Eye (tissue), 1 donor: ENCODE measurements at regions not wholly inside any gene's neighbourhood (a gene's known extent, or its start where the extent isn't known, plus 50 kb on each side); places are given as distances from the start of the nearest gene placed in this dataset.
"Not testable (repeated sequence)": the region's sequence is repeated elsewhere in the genome, so short reads cannot be mapped to it uniquely, and the experiment has no call there.

Experiments used
- DNase-seq: peaks from one replicate; pipeline ENCODE4 v3.0.0-alpha.2; 2015

DNA sequence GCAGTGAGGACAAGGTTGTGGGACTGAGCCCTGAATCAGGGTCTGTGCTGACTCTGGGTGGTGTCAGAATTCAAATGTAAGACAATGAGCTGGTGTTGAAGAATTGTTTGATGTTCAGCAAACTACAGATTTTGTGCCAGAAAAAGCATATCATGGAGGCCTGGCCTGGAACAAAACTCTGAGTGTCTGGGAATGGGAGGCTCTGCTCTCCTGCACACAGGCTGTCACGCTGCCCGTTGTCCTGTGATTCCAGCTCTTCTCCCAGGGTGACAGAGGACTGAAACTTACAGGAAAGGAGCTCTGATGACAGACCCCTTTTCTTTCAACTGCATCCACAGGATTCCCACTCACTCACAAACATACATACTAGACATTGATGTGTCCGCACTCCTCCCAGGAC, 120.1 kb downstream of the ZNF486 start:
- DNase-seq: no peak

DNA sequence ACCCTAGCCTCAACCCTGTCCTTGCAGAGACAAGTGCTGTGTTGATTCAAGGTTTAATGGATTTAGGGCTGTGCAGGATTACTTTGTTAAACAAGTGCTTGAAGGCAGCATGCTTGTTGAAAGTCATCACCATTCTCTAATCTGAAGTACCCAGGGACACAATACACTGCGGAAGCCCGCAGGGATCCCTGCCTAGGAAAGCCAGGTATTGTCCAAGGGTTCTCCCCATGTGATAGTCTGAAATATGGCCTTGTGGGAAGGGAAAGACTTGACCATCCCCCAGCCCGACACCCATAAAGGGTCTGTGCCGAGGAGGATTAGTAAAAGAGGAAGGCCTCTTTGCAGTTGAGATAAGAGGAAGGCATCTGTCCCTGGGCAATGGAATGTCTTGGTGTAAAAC, 118.9 kb downstream of the ZNF486 start:
- DNase-seq: not testable (repeated sequence)

DNA sequence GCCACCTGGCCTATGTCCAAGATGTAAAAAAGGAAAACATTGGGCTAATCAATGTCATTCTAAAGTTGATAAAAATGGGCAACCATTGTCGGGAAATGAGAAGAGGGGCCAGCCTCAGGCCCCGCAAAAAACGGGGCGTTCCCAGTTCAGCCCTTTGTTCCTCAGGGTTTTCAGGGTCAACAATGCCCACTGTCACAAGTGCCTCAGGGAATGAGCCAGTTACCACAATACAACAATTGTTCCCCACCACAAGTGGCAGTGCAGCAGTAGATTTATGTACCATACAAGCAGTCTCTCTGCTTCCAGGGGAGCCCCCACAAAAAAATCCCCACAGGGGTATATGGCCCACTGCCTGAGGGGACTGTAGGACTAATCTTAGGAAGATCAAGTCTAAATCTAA, 112.5 kb downstream of the ZNF486 start:
- no peak for DNase-seq

DNA sequence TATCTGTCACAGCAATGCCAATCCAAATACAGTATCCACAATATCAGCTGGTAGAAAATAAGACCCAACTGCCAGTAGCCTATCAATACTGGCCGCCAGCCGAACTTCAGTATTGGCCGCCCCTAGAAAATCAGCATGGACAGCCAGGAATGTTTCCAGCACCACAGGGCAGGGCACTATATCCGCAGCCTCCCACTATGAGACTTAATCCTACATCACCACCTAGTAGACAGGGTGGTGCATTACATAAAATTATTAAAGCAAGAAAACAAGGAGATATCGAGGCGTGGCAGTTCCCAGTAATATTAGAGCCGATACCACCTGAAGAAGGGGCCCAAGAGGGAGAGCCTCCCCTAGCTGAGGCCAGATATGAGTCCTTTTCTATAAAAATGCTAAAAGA, 111.3 kb downstream of the ZNF486 start:
- peak; percentile 74 for DNase-seq

DNA sequence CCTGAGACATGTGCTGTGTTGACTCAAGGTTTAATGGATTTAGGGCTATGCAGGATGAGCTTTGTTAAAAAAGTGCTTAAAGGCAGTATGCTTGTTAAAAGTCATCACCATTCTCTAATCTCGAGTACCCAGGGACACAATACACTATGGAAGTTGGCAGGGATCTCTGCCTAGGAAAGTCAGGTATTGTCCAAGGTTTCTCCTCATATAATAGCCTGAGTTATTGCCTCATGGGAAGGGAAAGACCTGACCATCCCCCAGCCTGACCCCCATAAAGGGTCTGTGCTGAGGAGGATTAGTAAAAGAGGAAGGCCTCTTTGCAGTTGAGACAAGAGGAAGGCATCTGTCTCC, 109.7 kb downstream of the ZNF486 start:
- not testable (repeated sequence) for DNase-seq

DNA sequence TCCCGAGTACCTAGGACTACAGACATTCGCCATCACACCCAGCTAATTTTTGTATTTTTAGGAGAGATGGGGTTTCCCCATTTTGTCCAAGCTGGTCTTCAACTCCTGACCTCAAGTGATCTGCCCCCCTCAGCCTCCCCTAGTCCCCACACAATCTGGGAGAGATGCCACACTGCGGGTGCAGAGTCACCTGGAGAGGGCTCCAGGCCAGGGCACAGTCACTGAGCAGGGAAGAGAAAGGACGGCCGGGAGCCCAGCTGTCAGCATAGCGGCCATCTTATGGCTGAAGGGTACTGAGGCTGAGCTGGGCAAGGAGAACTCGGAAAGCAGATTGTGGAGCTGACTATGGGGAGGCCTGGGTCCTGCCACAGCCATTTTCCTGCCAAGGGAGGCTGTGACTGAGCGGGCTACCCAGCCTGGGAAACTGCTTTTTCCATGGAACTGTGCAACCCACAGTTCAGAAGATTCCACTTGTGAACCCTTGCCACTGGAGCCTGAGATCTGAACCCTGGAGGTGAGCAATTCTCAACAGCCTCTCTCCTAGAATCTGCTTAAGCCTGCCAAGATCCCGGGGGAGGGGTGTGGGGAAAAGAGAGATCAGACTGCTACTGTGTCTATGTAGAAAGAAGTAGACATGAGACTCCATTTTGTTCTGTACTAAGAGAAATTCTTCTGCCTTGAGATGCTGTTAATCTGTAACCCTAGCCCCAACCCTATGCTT, 109.2 kb downstream of the ZNF486 start:
- DNase-seq: no peak

DNA sequence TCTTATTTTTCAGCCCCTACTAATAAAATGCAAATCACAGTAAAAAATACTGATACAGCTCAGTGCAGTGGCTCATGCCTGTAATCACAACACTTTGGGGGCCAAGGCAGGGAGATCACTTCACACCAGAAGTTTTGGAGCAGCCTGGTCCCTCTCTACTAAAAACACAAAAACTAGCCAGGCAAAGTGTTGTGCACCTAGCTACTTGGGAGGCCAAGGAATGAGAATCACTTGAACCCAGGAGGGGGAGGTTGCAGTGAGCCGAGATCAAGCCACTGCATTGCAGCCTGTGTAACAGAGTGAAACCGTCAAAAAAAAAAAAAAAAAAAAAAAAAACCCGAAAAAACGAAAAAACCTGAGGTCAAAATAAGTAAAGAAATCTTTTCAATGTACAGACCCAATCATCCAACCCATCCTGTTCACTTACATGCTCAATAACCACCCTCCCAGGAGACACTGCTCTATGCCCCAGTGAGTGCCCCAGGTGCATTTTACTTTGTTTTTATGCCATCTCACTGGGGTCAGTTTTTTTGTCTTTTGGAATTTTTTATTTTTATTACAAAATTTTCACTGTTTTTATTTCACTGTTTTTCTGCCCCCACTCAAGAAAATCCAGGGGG, 107.0 kb downstream of the ZNF486 start:
- no peak for DNase-seq

DNA sequence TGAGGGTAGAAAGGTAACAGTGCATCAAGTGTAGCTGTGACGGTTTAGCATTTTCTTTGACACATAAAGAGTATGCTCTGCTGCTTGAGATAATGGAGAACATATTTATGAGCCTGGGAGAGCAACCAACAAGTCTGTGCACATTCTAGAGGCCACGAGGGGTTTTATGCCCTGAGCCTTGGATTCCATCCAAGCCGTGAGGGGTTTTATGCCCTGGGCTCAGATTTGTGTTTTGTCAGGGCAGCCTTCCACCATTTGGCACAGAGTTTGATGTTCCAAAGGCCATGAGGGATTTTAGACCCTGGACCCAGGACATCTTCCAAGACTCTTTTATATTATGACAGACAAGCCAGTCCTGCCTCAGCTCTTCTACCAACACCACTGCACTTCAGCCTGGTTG, 106.4 kb downstream of the ZNF486 start:
- peak; percentile 4 for DNase-seq

DNA sequence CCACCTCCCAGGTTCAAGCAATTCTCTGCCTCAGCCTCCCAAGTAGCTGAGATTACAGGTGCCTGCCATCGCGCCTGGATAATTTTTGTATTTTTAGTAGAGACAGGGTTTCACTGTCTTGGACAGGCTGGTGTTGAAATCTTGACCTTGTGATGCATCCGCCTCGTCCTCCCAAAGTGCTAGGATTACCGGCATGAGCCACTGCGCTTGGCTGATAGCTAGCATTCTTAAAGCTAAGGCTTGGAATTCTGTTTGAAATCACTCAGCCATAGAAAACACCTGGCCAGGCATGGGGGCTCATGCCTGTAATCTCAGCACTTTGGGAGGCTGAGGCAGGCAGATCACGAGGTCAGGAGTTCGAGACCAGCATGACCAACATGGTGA, 105.6 kb downstream of the ZNF486 start:
- DNase-seq: not testable (repeated sequence)

DNA sequence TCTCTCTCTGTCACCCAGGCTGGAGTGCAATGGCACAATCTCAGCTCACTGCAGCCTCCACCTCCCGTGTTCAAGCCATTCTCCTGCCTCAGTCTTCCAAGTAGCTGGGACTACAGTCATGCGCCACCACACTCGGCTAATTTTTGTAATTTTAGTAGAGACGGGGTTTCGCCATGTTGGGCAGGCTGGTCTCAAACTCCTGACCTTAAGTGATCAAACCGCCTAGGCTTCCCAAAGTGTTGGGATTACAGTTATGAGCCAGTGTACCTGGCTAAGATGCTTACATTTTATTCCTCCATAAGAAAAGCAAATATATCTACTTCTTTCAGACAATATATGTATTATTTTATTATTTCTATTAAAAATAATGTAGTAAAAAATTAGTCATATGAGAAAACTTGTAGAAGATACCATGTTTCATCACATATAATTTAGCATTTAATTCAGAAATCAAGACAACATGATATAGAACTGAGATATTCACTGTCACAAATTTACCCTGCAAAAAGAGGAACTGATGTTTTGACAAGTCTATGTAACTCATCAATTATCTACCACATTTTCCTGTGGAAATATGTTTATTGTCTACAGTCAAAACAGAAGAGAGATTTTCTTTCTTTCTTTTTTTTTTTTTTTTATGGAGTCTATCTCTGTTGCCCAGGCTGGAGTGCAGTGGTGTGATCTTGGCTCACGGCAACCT, 105.1 kb downstream of the ZNF486 start:
- DNase-seq: not testable (repeated sequence)

DNA sequence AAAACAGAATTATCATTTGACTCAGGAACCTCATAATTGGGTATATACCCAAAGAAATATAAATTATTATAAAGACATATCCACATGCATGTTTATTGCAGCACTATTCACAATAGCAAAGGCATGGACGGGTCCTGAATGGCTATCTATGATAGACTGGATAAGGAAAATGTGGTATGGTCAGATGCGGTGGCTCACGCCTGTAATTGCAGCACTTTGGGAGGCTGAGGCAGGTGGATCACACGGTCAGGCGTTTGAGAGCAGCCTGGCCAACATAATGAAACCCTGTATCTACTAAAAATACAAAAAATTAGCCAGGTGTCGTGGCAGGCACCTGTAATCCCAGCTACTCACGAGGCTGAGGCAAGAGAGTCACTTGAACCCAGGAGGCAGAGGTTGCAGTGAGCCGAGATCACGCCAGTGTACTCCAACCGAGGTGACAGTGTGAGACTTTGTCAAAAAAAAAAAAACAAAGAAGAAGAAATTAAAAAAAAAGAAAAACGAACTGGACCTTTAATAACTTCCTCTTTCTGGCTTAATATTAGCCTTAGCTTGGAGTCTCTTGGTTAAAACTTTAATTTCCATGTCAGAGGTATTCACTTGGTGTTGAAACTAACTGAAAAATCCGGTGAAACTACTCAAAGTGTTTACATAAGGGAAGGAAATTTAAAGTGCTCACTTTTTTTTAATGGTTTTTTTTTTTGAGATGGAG, 104.4 kb downstream of the ZNF486 start:
- no peak for DNase-seq

DNA sequence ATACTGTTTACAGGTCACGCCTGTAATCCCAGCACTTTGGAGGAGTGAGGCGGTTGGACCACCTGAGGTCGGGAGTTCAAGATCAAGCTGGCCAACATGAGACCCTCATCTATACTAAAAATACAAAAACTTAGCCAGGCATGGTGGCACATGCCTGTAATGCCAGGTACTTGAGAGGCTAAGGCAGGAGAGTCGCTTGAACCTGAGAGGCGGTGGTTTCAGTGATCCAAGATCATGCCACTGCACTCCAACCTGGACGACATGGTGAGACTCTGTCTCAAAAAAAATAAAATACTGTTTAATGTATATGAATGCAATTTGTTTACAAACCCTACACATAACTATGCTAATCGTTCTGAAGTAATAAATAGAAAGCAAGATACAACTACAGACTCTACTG, 102.4 kb downstream of the ZNF486 start:
- no peak for DNase-seq

DNA sequence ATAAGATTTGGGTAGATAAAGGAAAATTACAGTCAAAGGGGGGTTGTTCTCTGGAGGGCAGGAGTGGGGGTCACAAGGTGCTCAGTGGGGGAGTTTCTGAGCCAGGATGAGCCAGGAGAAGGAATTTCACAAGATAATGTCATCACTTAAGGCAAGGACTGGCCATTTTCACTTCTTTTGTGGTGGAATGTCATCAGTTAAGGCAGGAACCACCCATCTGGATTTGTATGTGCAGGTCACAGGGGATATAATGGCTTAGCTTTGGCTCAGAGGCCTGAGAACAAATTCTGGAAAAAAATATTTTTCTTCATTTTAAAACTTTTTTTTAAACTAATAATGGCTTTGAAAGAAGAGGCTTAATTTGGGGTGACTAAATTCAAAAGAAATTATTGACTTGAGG, 94.5 kb downstream of the ZNF486 start:
- DNase-seq: not testable (repeated sequence)

DNA sequence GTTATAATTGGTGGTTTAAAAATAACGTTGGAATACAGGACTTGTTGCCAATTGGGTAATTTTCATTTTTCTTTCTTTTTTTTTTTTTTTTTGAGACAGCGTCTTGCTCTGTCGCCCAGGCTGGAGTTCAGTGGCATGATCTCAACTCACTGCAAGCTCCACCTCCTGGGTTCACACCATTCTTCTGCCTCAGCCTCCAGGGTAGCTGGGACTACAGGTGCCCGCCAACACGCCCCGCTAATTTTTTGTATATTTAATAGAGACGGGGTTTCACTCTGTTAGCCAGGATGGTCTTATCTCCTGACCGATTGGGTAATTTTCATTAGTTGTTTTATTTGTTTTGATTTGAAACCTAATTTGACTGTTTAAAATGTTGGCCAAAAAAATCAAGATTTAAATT, 93.7 kb downstream of the ZNF486 start:
- DNase-seq: not testable (repeated sequence)

DNA sequence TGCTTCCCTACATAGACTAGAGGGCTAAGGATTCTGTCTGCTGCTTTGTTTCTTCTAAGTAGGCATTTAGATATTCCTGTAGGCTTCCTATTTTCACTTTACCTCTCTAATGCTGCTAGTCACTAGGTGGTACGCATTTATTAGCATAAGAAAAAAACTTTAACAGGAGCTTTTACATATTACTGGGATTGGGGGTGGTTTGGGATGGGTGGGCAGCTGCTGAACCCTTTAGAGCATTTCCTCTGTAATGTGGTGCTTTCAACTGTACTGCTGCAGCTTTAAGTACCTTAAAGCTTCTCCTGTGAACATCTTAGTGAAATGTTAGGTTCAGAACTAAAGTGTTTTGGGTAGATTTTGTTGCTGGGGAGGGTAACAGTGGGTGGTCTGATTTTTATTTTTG, 92.6 kb downstream of the ZNF486 start:
- DNase-seq: no peak

DNA sequence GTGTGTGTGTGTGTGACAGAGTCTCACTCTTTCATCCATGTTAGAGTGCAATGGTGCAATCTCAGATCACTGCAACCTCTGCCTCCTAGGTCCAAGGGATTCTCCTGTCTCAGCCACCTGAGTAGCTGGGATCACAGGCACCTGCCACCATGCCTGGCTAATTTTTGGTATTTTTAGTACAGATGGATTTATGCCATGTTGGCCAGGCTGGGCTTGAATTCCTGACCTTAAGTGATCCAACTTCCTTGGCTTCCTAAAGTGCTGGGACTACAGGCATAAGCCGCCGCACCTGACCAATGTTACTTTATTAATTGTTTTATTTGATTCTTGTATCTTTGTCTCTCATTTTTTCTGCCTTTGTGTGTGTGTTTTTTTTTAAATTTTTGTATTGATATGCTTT, 89.6 kb downstream of the ZNF486 start:
- no peak for DNase-seq

DNA sequence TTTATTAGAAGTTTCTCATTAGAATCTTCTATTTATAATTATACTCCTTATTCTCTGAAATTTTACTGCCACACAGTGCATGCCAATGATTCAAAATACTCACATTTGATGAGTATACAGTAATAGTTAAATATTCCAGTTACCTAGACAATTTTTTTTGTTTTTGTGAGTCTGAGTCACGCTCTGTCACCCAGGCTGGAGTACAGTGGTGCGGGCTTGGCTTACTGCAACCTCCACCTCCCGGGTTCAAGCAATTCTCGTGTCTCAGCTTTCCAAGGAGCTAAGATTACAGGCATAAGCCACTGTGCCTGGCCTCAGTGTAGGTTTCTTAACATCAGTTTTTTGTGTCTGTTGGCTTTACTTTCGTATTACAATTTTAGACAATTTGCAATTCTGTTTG, 87.1 kb downstream of the ZNF486 start:
- DNase-seq: no peak

DNA sequence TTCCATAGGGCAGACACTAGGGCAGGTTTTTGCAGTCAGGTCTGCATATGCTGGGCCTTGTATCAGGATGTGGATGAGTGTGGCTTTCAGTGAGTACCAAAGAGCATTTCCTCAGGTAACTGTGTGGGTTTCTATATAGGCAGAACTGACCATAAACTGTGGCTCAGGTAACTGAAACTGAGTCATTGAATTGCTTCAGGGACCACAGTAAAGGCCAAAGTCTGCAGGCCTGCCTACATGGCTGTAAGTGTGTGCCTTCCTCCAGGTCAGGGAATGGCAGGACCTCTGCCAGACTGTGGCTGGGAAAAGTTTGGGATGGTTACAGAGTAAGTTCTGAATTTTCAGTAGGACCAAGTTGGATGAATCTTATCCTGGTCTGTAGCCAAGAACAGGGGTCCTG, 85.6 kb downstream of the ZNF486 start:
- DNase-seq: no peak

DNA sequence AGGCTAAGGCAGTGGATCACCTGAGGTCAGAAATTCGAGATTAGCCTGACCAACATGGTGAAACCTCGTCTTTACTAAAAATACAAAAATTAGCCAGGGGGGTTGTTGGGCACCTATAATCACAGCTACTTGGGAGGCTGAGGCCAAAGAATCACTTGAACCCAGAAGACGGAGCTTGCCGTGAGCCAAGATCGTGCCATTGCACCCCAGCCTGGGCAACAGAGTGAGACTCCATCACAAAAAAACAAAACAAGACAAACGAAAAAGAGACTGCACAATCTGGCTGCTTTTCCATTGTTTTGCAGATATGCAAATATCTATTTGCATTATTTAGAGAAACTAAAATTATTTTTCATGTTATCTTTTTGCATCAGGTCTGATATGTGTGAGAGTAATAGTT, 83.6 kb downstream of the ZNF486 start:
- DNase-seq: no peak

DNA sequence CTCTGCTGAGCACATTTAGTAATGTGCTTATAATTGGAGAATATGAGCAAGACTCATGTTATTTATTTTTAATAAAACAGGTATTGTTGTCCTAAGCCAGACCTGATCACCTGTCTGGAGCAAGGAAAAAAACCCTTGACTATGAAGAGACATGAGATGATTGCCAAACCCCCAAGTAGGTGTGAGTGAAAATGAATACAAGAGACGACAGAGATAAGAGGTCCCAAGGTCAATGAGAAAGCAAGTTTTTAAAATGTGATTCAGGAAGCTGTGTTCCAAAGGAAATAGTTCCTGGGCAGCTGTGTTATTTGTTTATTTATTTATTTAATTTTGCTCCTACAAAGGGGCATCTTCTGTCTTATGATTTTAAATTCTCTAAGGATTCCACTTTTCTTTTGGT, 83.1 kb downstream of the ZNF486 start:
- no peak for DNase-seq
